ENCODE measurements at regions not wholly inside any gene's neighbourhood (a gene's known extent, or its start where the extent isn't known, plus 50 kb on each side); places are given as distances from the start of the nearest gene placed in this dataset.

DNA sequence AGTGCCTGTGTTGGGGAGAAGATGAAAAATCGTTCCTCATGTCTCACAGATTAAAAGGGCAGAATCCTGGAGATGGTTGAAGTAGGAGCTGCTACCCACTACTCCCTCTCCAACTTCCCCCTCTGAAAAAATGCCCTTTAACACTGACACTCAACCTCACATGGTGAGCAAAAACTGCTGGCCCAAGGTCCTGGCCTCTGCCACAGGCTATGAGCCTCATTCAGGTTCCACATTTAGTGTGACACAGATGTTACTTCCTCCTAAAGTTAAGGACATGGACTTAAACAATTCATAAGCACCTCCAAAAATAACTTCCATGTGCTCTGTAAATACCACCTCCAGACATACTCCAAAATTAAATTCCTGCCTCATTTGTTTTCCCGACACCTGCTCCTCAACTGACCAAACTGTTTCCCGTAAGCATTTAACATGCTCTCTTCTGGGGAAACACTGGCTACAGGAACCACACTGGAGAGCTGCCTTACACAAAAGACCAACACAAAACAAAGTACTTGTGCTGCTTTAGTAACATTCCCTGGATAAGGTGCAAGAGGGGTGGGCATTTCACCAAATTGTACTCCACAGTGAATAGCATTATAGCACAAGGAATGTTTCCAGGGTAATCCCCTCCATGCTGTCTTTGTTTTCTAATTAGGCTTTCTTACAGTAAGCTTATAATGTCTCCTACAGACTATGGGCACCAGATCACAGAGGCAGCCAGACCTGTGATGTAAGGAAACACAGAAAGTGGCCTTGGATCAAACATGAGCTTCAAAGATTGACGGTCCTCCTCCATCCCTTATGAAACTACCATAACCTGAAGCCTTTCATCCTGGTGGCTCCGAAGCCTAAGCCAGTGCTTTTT lies 57.0 kb downstream of the PHLDA1 start:
- no peak for DNase-seq (ENCODE audit: extremely low read depth in 1 of 11, low read depth in 9 of 11, low spot score in 4 of 11)

GRCh38 chr12:75971253-75971652 lies 60.3 kb downstream of the PHLDA1 start:
- DNase-seq (ENCODE audit: extremely low read depth in 1 of 11, low read depth in 9 of 11, low spot score in 4 of 11), result no peak

GRCh38 chr12:75970310-75970709 lies 61.3 kb downstream of the PHLDA1 start:
- no peak for DNase-seq (ENCODE audit: extremely low read depth in 1 of 11, low read depth in 9 of 11, low spot score in 4 of 11)

DNA sequence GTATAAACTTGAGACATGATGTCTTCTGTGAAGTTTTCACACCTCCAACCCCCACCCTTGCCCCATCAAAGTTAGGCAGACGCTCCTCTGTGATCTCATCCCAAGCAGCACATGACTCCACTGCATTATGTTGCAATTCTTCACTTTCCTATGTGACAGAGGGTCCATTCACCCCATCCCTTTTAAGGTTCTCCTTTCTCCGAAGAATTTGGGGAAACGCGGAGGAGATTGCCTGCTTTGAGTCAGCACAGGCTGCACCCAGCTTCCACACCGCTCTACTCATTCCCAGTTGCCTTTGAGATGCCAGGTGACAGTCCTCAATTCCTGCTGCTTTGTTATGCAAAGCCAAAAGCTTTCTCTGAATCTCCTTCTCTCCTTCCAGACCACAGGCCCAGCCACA lies 61.8 kb downstream of the PHLDA1 start:
- DNase-seq (ENCODE audit: extremely low read depth in 1 of 11, low read depth in 9 of 11, low spot score in 4 of 11), result no peak

GRCh38 chr12:75965661-75966060 lies 65.9 kb downstream of the PHLDA1 start:
- no peak for DNase-seq (ENCODE audit: extremely low read depth in 1 of 11, low read depth in 9 of 11, low spot score in 4 of 11)

GRCh38 chr12:75964150-75964549 lies 67.4 kb downstream of the PHLDA1 start:
- no peak for DNase-seq (ENCODE audit: extremely low read depth in 1 of 11, low read depth in 9 of 11, low spot score in 4 of 11)

GRCh38 chr12:75961878-75962277 lies 69.7 kb downstream of the PHLDA1 start:
- DNase-seq (ENCODE audit: extremely low read depth in 1 of 11, low read depth in 9 of 11, low spot score in 4 of 11), result no peak

DNA sequence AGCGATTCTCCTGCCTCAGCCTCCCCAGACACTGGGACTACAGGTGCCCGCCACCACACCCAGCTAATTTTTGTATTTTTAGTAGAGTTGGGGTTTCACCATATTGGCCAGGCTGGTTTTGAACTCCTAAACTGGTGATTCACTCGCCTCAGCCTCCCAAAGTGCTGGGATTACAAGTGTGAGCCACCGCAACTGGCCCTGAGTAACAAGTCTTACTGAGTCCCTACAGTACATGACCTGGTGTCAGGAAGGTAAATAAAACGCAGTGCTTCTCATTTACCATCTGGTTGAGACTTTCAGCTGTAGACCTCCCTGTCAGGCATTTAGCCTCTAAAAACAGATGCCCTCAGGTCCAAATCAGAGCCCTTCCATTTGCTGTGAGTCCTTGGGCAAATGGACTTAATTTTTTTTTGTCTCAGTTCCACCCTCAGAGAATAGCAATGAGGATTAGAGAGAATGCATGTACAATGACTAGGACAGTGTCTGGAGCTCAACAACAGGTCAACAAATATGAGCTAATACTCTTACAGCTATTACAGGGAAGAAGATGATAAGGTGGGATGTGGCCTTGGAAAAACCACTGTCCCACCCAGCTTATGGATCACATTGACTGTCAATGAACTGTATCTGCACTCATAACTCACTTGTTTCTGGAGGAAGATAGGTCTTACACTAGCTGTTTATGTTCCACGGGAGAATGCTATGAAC lies 70.5 kb downstream of the PHLDA1 start:
- DNase-seq (ENCODE audit: extremely low read depth in 1 of 11, low read depth in 9 of 11, low spot score in 4 of 11), result no peak

DNA sequence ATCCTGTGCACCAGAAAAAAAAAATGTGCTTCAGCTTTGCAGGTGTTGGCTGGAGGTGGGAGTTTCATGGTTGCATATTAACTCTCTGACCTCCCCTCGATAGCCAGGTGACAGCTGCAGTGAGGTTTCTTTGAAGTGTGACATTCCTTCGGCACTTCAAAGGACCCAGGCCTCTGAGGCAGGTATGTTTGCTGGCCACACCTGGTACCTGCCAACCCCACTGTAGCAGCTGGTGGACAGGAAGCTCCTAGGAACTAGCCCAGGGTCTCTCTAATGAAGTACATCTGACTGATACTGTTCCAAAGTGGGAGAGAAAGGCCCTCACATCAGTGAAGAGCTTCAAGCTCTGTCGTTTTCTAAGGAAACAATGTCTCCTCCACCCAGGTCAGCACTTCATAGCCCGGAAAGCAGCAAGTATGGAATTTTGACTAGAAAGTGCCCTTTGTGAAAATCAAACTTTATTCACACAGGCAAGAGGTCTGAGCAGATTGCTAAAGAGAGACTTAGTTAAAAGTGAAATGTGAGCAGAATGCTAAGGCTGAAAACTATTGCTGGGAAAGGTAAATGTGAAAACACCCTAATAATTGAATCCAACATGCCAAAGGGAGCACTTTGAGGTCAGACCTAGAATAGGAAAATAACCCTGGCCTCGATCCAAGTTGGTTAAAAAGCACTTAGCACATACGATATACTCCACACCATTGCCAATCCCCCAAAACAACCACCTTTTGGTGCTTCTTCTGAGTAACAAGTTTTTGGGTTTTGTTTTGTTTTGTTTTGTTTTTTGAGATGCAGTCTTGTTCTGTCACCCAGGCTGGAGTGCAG lies 71.3 kb downstream of the PHLDA1 start:
- peak in 2 of 11 donors; percentile 51 to 66 for DNase-seq (ENCODE audit: extremely low read depth in 1 of 11, low read depth in 9 of 11, low spot score in 4 of 11)

DNA sequence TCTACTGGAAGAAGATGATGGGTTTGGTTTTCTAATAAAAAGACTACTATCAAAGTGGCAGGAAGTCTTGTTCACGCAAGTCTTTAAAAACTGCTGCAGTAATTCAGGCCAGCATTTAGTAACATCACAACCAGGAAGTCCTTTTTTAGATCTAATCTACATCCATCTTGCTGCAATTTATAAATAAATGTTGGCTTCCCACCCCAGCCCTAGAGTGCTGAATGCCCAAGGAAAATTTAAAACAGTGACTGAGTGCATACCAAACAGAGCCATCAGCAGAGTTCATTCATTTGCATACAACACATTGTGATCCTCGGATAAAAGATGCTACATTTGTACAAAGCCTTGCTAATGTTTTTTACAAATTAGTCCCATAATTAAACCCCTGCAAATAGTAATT lies 72.1 kb downstream of the PHLDA1 start:
- no peak for DNase-seq (ENCODE audit: extremely low read depth in 1 of 11, low read depth in 9 of 11, low spot score in 4 of 11)

GRCh38 chr12:75959060-75959459 lies 72.5 kb downstream of the PHLDA1 start:
- no peak for DNase-seq (ENCODE audit: extremely low read depth in 1 of 11, low read depth in 9 of 11, low spot score in 4 of 11)

DNA sequence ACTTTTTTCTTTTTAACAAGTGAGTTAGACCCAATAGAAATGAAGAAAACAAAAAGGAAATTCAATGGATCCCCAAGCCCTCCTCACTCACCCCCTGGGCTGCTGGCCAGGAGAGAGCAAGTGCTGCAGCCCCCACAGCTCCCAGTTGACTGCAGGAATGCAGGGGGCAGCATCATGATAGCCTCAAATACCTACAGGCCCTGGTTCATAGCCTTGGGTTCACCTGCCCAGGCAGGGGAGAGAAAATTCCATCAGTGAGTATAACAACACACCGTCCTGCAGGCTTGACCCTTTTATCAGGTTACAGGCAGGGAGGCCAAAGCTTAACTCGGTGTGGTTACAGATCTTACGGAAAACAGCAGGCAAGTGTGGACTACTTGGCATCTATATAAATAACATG lies 76.3 kb downstream of the PHLDA1 start:
- no peak for DNase-seq (ENCODE audit: extremely low read depth in 1 of 11, low read depth in 9 of 11, low spot score in 4 of 11)

- DNase-seq (ENCODE audit: extremely low read depth in 1 of 11, low read depth in 9 of 11, low spot score in 4 of 11), result no peak
Measured at GRCh38 chr12:75954749-75955148, 76.8 kb downstream of the PHLDA1 start.

GRCh38 chr12:75954041-75954440 lies 77.5 kb downstream of the PHLDA1 start:
- DNase-seq (ENCODE audit: extremely low read depth in 1 of 11, low read depth in 9 of 11, low spot score in 4 of 11), result no peak

DNA sequence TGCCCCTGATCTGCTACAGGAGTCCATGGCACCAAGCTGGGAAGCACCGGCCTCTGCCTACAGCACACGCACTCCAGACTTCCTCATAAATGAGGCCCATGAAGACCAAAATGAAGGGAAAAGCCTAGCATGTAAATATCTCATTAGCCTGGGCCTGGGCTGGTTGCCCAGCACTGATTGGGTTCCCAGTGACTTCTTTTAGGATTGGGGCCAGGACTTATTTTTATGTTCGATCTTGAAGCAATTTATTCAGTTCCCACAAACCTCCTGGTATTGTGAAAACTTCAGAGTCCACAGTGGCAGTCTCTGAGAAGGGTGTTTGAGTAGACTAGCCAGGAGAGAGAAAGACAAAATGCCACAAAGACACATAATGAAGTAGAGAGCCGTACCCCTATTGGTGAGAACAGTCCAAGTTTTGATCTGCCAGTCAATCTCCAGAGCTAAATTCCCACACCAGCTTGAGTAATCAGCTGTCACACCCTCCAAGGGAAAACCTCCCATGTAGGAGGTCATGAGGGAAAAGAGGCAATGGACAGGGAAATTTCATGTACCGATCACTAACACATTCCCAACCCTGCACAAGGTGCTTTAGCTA lies 78.2 kb downstream of the PHLDA1 start:
- no peak for DNase-seq (ENCODE audit: extremely low read depth in 1 of 11, low read depth in 9 of 11, low spot score in 4 of 11)

GRCh38 chr12:75951399-75952278 lies 79.9 kb downstream of the PHLDA1 start:
- DNase-seq (ENCODE audit: extremely low read depth in 1 of 11, low read depth in 9 of 11, low spot score in 4 of 11), result no peak

- DNase-seq (ENCODE audit: extremely low read depth in 1 of 11, low read depth in 9 of 11, low spot score in 4 of 11), result no peak
Measured at GRCh38 chr12:75947156-75947723, 84.3 kb downstream of the PHLDA1 start.

- DNase-seq (ENCODE audit: extremely low read depth in 1 of 11, low read depth in 9 of 11, low spot score in 4 of 11), result no peak
Measured at GRCh38 chr12:75945581-75945980, 86.0 kb downstream of the PHLDA1 start.
